Esophagus squamous epithelium (tissue), 4 donors: ENCODE measurements at regions not wholly inside any gene's neighbourhood (a gene's known extent, or its start where the extent isn't known, plus 50 kb on each side); places are given as distances from the start of the nearest gene placed in this dataset.

Experiments used
- CTCF ChIP-seq, 6 experiments: fragments of 450-650 bp in 4 of 6; fragments of 200-600 bp in 2 of 6; sonication (generic) in 2 of 6; IDR thresholded peaks; one replicate each; pipeline ENCODE4 v1.5.1; 2016 to 2019; ENCODE audit warnings: antibody characterized with exemption in 6 of 6, mild to moderate bottlenecking in 4 of 6, moderate library complexity in 4 of 6
- POLR2A ChIP-seq, 4 donors: fragments of 450-650 bp; IDR thresholded peaks; one replicate each; pipeline ENCODE4 v1.6.1; 2017; ENCODE audit warnings: antibody characterized with exemption in 4 of 4, mild to moderate bottlenecking in 4 of 4, moderate library complexity in 3 of 4

DNA sequence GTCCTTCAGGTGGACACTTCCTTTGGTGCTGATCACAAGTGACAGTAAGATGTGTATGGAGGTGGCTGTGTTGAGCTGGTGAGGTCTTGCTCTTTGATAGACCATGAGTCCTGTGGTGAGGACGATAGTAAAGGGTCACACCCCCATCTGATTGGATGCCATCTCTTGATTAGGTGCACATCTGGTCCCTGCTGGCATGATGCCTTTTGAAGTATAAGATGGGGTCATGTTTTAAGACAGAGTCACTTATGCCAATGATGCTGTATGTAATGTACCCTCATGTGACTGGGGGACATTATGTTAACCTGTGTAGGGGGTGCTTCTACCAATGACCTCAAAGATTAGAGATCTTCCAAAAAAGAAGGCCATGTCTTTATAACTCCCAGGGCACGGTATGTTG, 644.6 kb downstream of the ACTR3B start:
- TF ChIP-seq POLR2A (IDR thresholded peaks at IDR 0.05), result no peak
- TF ChIP-seq CTCF (IDR thresholded peaks at IDR 0.05), result no peak
